ENCODE measurements at regions not wholly inside any gene's neighbourhood (a gene's known extent, or its start where the extent isn't known, plus 50 kb on each side); places are given as distances from the start of the nearest gene placed in this dataset.
"Not testable (repeated sequence)": the region's sequence is repeated elsewhere in the genome, so short reads cannot be mapped to it uniquely, and the experiment has no call there.

GRCh38 chr18:14944838-14945237 is 196.9 kb downstream of the ANKRD30B start:
- BruUV-seq (replicated peaks), result no TSS peak
- CTCF ChIA-PET (ENCODE audit: unreplicated experiment), result no interaction called here

GRCh38 chr18:14945286-14945685 is 197.3 kb downstream of the ANKRD30B start:
- POLR2A ChIA-PET, result no interaction called here
- no peaks in the 10 kb centered on the region for H3K9me2 ChIP-seq (ENCODE audit: insufficient read depth, low read length)
- CTCF ChIA-PET (ENCODE audit: unreplicated experiment), result no interaction called here
- no peaks in the 10 kb centered on the region for H4K20me1 ChIP-seq (ENCODE audit: insufficient read depth, low read length)
- no peaks in the 10 kb centered on the region for H3K36me3 ChIP-seq (ENCODE audit: insufficient read depth, low read length)
- BruUV-seq (replicated peaks), result no TSS peak
- TF ChIP-seq EZH2phosphoT487 (IDR thresholded peaks at IDR 0.05; ENCODE audit: borderline replicate concordance, low read depth, low read length) (no peak), CTCF (conservative IDR thresholded peaks at IDR 0.05; ENCODE audit: low read length) (no peak)
- no peaks in the 10 kb centered on the region for H3K79me2 ChIP-seq (ENCODE audit: insufficient read depth, low read depth, low read length)
- intact Hi-C loops (cut with micrococcal nuclease; ENCODE audit: unreplicated experiment), result no loop called here
- H3K4me1 ChIP-seq (ENCODE audit: insufficient read depth, low read length, poor library complexity, severe bottlenecking), result no peaks in the 10 kb centered on the region
- no peak overlapping the region for H2AFZ ChIP-seq (ENCODE audit: low read length)
- no peak overlapping the region for H3K4me3 ChIP-seq (ENCODE audit: low read depth, low read length, poor library complexity, severe bottlenecking)
- H3K4me2 ChIP-seq (ENCODE audit: low read length), result no peak overlapping the region
- H3K9me3 ChIP-seq (ENCODE audit: low read length), result no peaks in the 10 kb centered on the region
- no peak overlapping the region for H3K27ac ChIP-seq (ENCODE audit: low read depth, low read length, poor library complexity, severe bottlenecking)
- no peak for DNase-seq (ENCODE audit: low spot score)

More at GRCh38 chr18:14944838-14945237, 196.9 kb downstream of the ANKRD30B start:
- POLR2A ChIA-PET, result no interaction called here
- DNase-seq (ENCODE audit: low spot score), result no peak
- no peaks in the 10 kb centered on the region for H3K9me3 ChIP-seq (ENCODE audit: low read length)
- H3K27ac ChIP-seq (ENCODE audit: low read depth, low read length, poor library complexity, severe bottlenecking), result no peak overlapping the region
- intact Hi-C loops (cut with micrococcal nuclease; ENCODE audit: unreplicated experiment), result no loop called here
- no peak overlapping the region for H2AFZ ChIP-seq (ENCODE audit: low read length)
- no peak overlapping the region for H3K4me2 ChIP-seq (ENCODE audit: low read length)
- H3K4me1 ChIP-seq (ENCODE audit: insufficient read depth, low read length, poor library complexity, severe bottlenecking), result no peaks in the 10 kb centered on the region
- H3K79me2 ChIP-seq (ENCODE audit: insufficient read depth, low read depth, low read length), result no peaks in the 10 kb centered on the region
- H4K20me1 ChIP-seq (ENCODE audit: insufficient read depth, low read length), result no peaks in the 10 kb centered on the region
- no peaks in the 10 kb centered on the region for H3K9me2 ChIP-seq (ENCODE audit: insufficient read depth, low read length)
- TF ChIP-seq CTCF (conservative IDR thresholded peaks at IDR 0.05; ENCODE audit: low read length) (no peak), EZH2phosphoT487 (IDR thresholded peaks at IDR 0.05; ENCODE audit: borderline replicate concordance, low read depth, low read length) (no peak)
- H3K4me3 ChIP-seq (ENCODE audit: low read depth, low read length, poor library complexity, severe bottlenecking), result no peak overlapping the region
- no peaks in the 10 kb centered on the region for H3K36me3 ChIP-seq (ENCODE audit: insufficient read depth, low read length)

- no peaks in the 10 kb centered on the region for H3K9me2 ChIP-seq (ENCODE audit: insufficient read depth, low read length)
- H3K9me3 ChIP-seq (ENCODE audit: low read length), result no peaks in the 10 kb centered on the region
- no peak overlapping the region for H2AFZ ChIP-seq (ENCODE audit: low read length)
- intact Hi-C loops (cut with micrococcal nuclease; ENCODE audit: unreplicated experiment), result no loop called here
- H3K79me2 ChIP-seq (ENCODE audit: insufficient read depth, low read depth, low read length), result no peaks in the 10 kb centered on the region
- H3K27ac ChIP-seq (ENCODE audit: low read depth, low read length, poor library complexity, severe bottlenecking), result no peak overlapping the region
- no TSS peak for BruUV-seq (replicated peaks)
- H3K4me2 ChIP-seq (ENCODE audit: low read length), result no peak overlapping the region
- no peak for DNase-seq (ENCODE audit: low spot score)
- no peak overlapping the region for H3K4me3 ChIP-seq (ENCODE audit: low read depth, low read length, poor library complexity, severe bottlenecking)
- ChIA-PET CTCF (ENCODE audit: unreplicated experiment) (no interaction called here), POLR2A (no interaction called here)
- TF ChIP-seq CTCF (conservative IDR thresholded peaks at IDR 0.05; ENCODE audit: low read length) (no peak), EZH2phosphoT487 (IDR thresholded peaks at IDR 0.05; ENCODE audit: borderline replicate concordance, low read depth, low read length) (no peak)
- H4K20me1 ChIP-seq (ENCODE audit: insufficient read depth, low read length), result no peaks in the 10 kb centered on the region
- H3K36me3 ChIP-seq (ENCODE audit: insufficient read depth, low read length), result no peaks in the 10 kb centered on the region
- H3K4me1 ChIP-seq (ENCODE audit: insufficient read depth, low read length, poor library complexity, severe bottlenecking), result no peaks in the 10 kb centered on the region
Measured at GRCh38 chr18:14945984-14946383, 198.0 kb downstream of the ANKRD30B start.

GRCh38 chr18:14946741-14947470 is 198.9 kb downstream of the ANKRD30B start:
- H3K27ac ChIP-seq (ENCODE audit: low read depth, low read length, poor library complexity, severe bottlenecking); H4K20me1 ChIP-seq (ENCODE audit: insufficient read depth, low read length); DNase-seq (ENCODE audit: low spot score); H3K36me3 ChIP-seq (ENCODE audit: insufficient read depth, low read length); BruUV-seq (replicated peaks); POLR2A ChIA-PET; intact Hi-C loops (cut with micrococcal nuclease; ENCODE audit: unreplicated experiment); CTCF ChIA-PET (ENCODE audit: unreplicated experiment); H2AFZ ChIP-seq (ENCODE audit: low read length); H3K4me2 ChIP-seq (ENCODE audit: low read length); H3K79me2 ChIP-seq (ENCODE audit: insufficient read depth, low read depth, low read length); H3K9me3 ChIP-seq (ENCODE audit: low read length); H3K4me1 ChIP-seq (ENCODE audit: insufficient read depth, low read length, poor library complexity, severe bottlenecking); H3K9me2 ChIP-seq (ENCODE audit: insufficient read depth, low read length); H3K4me3 ChIP-seq (ENCODE audit: low read depth, low read length, poor library complexity, severe bottlenecking): not testable (repeated sequence)

Measured in OCI-LY7 (cell line).